IMR-90 (cell line): ENCODE measurements at regions not wholly inside any gene's neighbourhood (a gene's known extent, or its start where the extent isn't known, plus 50 kb on each side); places are given as distances from the start of the nearest gene placed in this dataset.

Source experiments
- ATAC-seq: fragments of 200-7000 bp; cut with Tn5 transposase; 2 replicates; pipeline ENCODE4 v1.9.1; 2020; ENCODE audit warnings: low read depth, mild to moderate bottlenecking, moderate library complexity
- BruUV-seq: library from RNA; stranded (reverse); fragments of 400-500 nt; replicated peaks from 2 replicates; lab custom pipeline; 2021; lab: Mats Ljungman, UMichigan
- CTCF ChIA-PET: fragments of 300-600 bp; formaldehyde crosslinking; extraction: SDS; loops from one replicate; lab custom pipeline; 2021; ENCODE audit warnings: antibody characterized with exemption; lab: Yijun Ruan, JAX
- POLR2A ChIA-PET: fragments of 300-600 bp; sonication (Branson Sonifier 250); formaldehyde crosslinking; loops from one replicate; lab custom pipeline; 2022; ENCODE audit warnings: antibody characterized with exemption; ENCODE audit not compliant: unreplicated experiment; lab: Charles Lee
- DNase-seq: peaks from one replicate; pipeline ENCODE4 v3.0.0; 2013
- H2AFZ ChIP-seq: replicated peaks from 2 replicates; pipeline ENCODE3; 2013; ENCODE audit warnings: low read length, mild to moderate bottlenecking; ENCODE audit not compliant: poor library complexity
- H2AK5ac ChIP-seq: 2 replicates; pipeline ENCODE4 v1.6.1; 2013; ENCODE audit warnings: low read depth, low read length, inconsistent platforms
- H2AK9ac ChIP-seq: replicated peaks from 2 replicates; pipeline ENCODE3; 2013; ENCODE audit warnings: mild to moderate bottlenecking, low read depth, low read length, moderate library complexity; ENCODE audit not compliant: poor library complexity
- H2BK120ac ChIP-seq: 2 replicates; pipeline ENCODE4 v1.6.1; 2013; ENCODE audit warnings: low read depth, low read length, inconsistent platforms
- H2BK15ac ChIP-seq: 3 replicates; pipeline ENCODE4 v1.6.1; 2013; ENCODE audit warnings: low read depth, low read length, inconsistent platforms
- H2BK20ac ChIP-seq: 2 replicates; pipeline ENCODE4 v1.6.1; 2013; ENCODE audit warnings: low read depth, mild to moderate bottlenecking, inconsistent platforms, low read length, moderate library complexity
- H2BK5ac ChIP-seq: 2 replicates; pipeline ENCODE4 v1.6.1; 2013; ENCODE audit warnings: mild to moderate bottlenecking, low read depth, low read length, inconsistent platforms; ENCODE audit not compliant: poor library complexity, severe bottlenecking
- H3K14ac ChIP-seq: replicated peaks from 2 replicates; pipeline ENCODE4 v1.6.1; 2013; ENCODE audit warnings: low read depth, low read length, inconsistent platforms
- H3K18ac ChIP-seq: 2 replicates; pipeline ENCODE4 v1.6.1; 2013; ENCODE audit warnings: low read depth, low read length, control low read depth
- H3K23ac ChIP-seq: 2 replicates; pipeline ENCODE4 v1.6.1; 2013; ENCODE audit warnings: low read depth, low read length, inconsistent platforms
- H3K27ac ChIP-seq: 2 replicates; pipeline ENCODE4 v1.5.1; 2013; ENCODE audit warnings: mild to moderate bottlenecking, control low read depth, low read length; ENCODE audit not compliant: insufficient read depth
- H3K27me3 ChIP-seq: 2 replicates; pipeline ENCODE4 v1.6.1; 2013; ENCODE audit warnings: low read length; ENCODE audit not compliant: control insufficient read depth, insufficient read depth
- H3K36me3 ChIP-seq: 2 replicates; pipeline ENCODE4 v1.6.1; 2013; ENCODE audit warnings: low read length, mixed read lengths; ENCODE audit not compliant: control insufficient read depth, insufficient read depth
- H3K4ac ChIP-seq: 2 replicates; pipeline ENCODE4 v1.6.1; 2013; ENCODE audit warnings: low read depth, low read length, inconsistent platforms
- H3K4me1 ChIP-seq: 2 replicates; pipeline ENCODE4 v1.6.1; 2013; ENCODE audit warnings: low read length, mixed read lengths; ENCODE audit not compliant: control insufficient read depth, insufficient read depth
- H3K4me2 ChIP-seq: 2 replicates; pipeline ENCODE4 v1.6.1; 2013; ENCODE audit warnings: low read depth, mild to moderate bottlenecking, control low read depth, low read length, moderate library complexity
- H3K4me3 ChIP-seq: 2 replicates; pipeline ENCODE4 v1.5.1; 2013; ENCODE audit warnings: low read depth, mild to moderate bottlenecking, control low read depth, low read length, moderate library complexity; ENCODE audit not compliant: insufficient read depth
- H3K56ac ChIP-seq: 2 replicates; pipeline ENCODE4 v1.6.1; 2013; ENCODE audit warnings: low read length, inconsistent platforms; ENCODE audit not compliant: insufficient read depth; ENCODE audit errors: extremely low read depth
- H3K79me1 ChIP-seq, 2 experiments: 2 replicates each; pipeline ENCODE4 v1.6.1; 2013; ENCODE audit warnings: low read length in 2 of 2, inconsistent platforms in 1 of 2, low read depth in 1 of 2
- H3K9ac ChIP-seq: 2 replicates; pipeline ENCODE4 v1.6.1; 2013; ENCODE audit warnings: low read depth, low read length, control low read depth
- H3K9me1 ChIP-seq: 2 replicates; pipeline ENCODE4 v1.6.1; 2013; ENCODE audit warnings: low read length, inconsistent platforms; ENCODE audit not compliant: insufficient read depth
- H3K9me3 ChIP-seq: 2 replicates; pipeline ENCODE4 v1.6.1; 2013; ENCODE audit warnings: low read length; ENCODE audit not compliant: control insufficient read depth, insufficient read depth
- H4K20me1 ChIP-seq: 2 replicates; pipeline ENCODE4 v1.6.1; 2013; ENCODE audit warnings: low read length, inconsistent platforms; ENCODE audit not compliant: insufficient read depth
- H4K5ac ChIP-seq: 2 replicates; pipeline ENCODE4 v1.6.1; 2013; ENCODE audit warnings: mild to moderate bottlenecking, low read depth, low read length, control low read depth
- H4K8ac ChIP-seq, 2 experiments: 2 replicates each; pipeline ENCODE4 v1.6.1; 2013; ENCODE audit warnings: low read depth in 2 of 2, low read length in 2 of 2, control low read depth in 1 of 2, inconsistent platforms in 1 of 2
- H4K91ac ChIP-seq: 2 replicates; pipeline ENCODE4 v1.6.1; 2013; ENCODE audit warnings: low read depth, low read length, inconsistent platforms; ENCODE audit not compliant: insufficient read depth
- CEBPB ChIP-seq: IDR thresholded peaks from 2 replicates; pipeline ENCODE4 v1.6.1; 2012; ENCODE audit warnings: low read depth, low read length, improper control_type of control experiment
- CHD1 ChIP-seq: IDR thresholded peaks from 2 replicates; pipeline ENCODE4 v1.6.1; 2012; ENCODE audit warnings: low read depth, low read length, improper control_type of control experiment
- MAFK ChIP-seq: IDR thresholded peaks from 2 replicates; pipeline ENCODE4 v1.6.1; 2012; ENCODE audit warnings: low read depth, low read length, improper control_type of control experiment
- MAZ ChIP-seq: IDR thresholded peaks from 2 replicates; pipeline ENCODE4 v1.6.1; 2012; ENCODE audit warnings: low read depth, mild to moderate bottlenecking, low read length, improper control_type of control experiment, moderate library complexity, borderline replicate concordance
- RAD21 ChIP-seq: IDR thresholded peaks from 2 replicates; pipeline ENCODE4 v1.6.1; 2012; ENCODE audit warnings: low read length, improper control_type of control experiment
- RFX5 ChIP-seq: IDR thresholded peaks from 2 replicates; pipeline ENCODE4 v1.8.0; 2012; ENCODE audit warnings: low read depth, mild to moderate bottlenecking, low read length, moderate library complexity
- SMC3 ChIP-seq: fragments of 150-350 bp; IDR thresholded peaks from 2 replicates; pipeline ENCODE4 v1.6.1; 2016; ENCODE audit warnings: low read depth, mild to moderate bottlenecking, antibody characterized with exemption, low read length, moderate library complexity
- WGBS, 2 experiments: methylation state at CpG; one replicate each; pipeline versions ENCODE4 v1.1.5 to v1.1.7; 2013; ENCODE audit warnings: missing lambda C conversion rate in 2 of 2; ENCODE audit not compliant: insufficient read length in 1 of 2; ENCODE audit errors: extremely low coverage in 2 of 2; 5-methylcytosine and 5-hydroxymethylcytosine counted together
- dilution Hi-C: fragments of 300-500 bp; cut with HindIII; formaldehyde crosslinking; loops from one replicate; pipeline ENCODE4 v1.14.3; 2018; ENCODE audit warnings: low sequenced_read_pairs; ENCODE audit not compliant: unreplicated experiment
- in situ Hi-C: fragments of 300-500 bp; cut with MboI; formaldehyde crosslinking; loops from 3 replicates; pipeline ENCODE4 v1.14.3; 2019; ENCODE audit warnings: low sequenced_read_pairs, inconsistent platforms, mixed read lengths
- intact Hi-C: fragments of 100-400 bp; cut with micrococcal nuclease; formaldehyde crosslinking; loops from 2 replicates; pipeline ENCODE4 v1.10.0; 2022
- TF ChIP-seq, protein P1 (sequence below): conservative IDR thresholded peaks from 2 replicates; pipeline ENCODE4 v1.5.1; 2012; ENCODE audit warnings: mild to moderate bottlenecking, low read depth, low read length, improper control_type of control experiment

DNA sequence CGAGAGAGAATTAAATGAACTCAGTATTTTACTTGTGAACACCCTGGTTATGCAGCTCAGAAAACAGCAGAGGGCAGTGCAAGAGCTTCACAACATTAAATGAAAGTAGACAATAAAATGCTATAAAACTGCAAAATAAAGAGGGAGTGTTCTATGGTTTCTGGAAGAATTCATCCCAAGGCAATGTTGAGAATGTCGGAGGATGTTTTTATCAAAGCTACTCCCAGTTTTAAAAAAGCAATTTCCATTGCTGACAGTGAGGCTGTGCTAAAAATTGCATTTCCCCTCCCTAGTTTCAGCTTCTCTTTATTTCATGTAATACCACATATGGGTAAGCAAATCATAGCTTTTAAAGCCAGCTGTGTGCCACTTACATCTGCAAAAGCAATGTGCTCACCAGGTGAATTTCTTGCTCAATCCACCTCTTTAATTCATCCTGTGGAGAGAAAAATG is 296.8 kb downstream of the RAB38 start:
- H3K4me1 ChIP-seq: no peaks in the 10 kb centered on the region
- H3K4me3 ChIP-seq: no peak overlapping the region
- H4K8ac ChIP-seq: no peak overlapping the region
- POLR2A ChIA-PET: interaction anchor here (0.6 kb wide), 1 partner anchor 209 kb away, joined by 3 read pairs; no protein-coding TSS in a partner anchor
- H2BK5ac ChIP-seq: no peak overlapping the region
- no peak overlapping the region for H3K9ac ChIP-seq
- H3K9me3 ChIP-seq: no peaks in the 10 kb centered on the region
- no peak overlapping the region for H3K56ac ChIP-seq
- H4K20me1 ChIP-seq: no peaks in the 10 kb centered on the region
- H3K36me3 ChIP-seq: no peaks in the 10 kb centered on the region
- peak overlapping the region; percentile 54; the same call in 1 of the 2 replicates for H3K4me2 ChIP-seq
- no peak overlapping the region for H3K14ac ChIP-seq
- no peak overlapping the region for H3K18ac ChIP-seq
- CTCF ChIA-PET: interaction anchor here (0.6 to 2.6 kb wide), 10 partner anchors 11 to 944 kb away, joined by 3 to 7 read pairs (median 4); no protein-coding TSS in a partner anchor
- no peak overlapping the region for H4K91ac ChIP-seq
- no TSS peak for BruUV-seq
- H3K79me1 ChIP-seq: no peaks in the 10 kb centered on the region
- no peak overlapping the region for H3K23ac ChIP-seq
- H4K5ac ChIP-seq: no peak overlapping the region
- H2BK15ac ChIP-seq: no peak overlapping the region
- no peak overlapping the region for H2AK9ac ChIP-seq
- no peaks in the 10 kb centered on the region; the same call in 1 of the 2 replicates for H3K9me1 ChIP-seq
- no peak overlapping the region for H2AFZ ChIP-seq
- intact Hi-C loops: loop anchor here (1.0 to 10.0 kb wide), 4 partner anchors 414 to 1009 kb away; no protein-coding TSS in a partner anchor
- no peak overlapping the region for H3K4ac ChIP-seq
- H2BK120ac ChIP-seq: no peak overlapping the region
- H2AK5ac ChIP-seq: no peak overlapping the region
- peak; percentile 57 for DNase-seq
- H2BK20ac ChIP-seq: no peak overlapping the region
- ATAC-seq: peak; percentile 72
- dilution Hi-C loops: no loop called here
- no peaks in the 10 kb centered on the region for H3K27me3 ChIP-seq
- no peak for TF ChIP-seq MAZ
- no peak for TF ChIP-seq RFX5
- no peak for TF ChIP-seq MAFK
- peak; percentile 51 for TF ChIP-seq SMC3
- TF ChIP-seq, protein P1, sequence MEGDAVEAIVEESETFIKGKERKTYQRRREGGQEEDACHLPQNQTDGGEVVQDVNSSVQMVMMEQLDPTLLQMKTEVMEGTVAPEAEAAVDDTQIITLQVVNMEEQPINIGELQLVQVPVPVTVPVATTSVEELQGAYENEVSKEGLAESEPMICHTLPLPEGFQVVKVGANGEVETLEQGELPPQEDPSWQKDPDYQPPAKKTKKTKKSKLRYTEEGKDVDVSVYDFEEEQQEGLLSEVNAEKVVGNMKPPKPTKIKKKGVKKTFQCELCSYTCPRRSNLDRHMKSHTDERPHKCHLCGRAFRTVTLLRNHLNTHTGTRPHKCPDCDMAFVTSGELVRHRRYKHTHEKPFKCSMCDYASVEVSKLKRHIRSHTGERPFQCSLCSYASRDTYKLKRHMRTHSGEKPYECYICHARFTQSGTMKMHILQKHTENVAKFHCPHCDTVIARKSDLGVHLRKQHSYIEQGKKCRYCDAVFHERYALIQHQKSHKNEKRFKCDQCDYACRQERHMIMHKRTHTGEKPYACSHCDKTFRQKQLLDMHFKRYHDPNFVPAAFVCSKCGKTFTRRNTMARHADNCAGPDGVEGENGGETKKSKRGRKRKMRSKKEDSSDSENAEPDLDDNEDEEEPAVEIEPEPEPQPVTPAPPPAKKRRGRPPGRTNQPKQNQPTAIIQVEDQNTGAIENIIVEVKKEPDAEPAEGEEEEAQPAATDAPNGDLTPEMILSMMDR: peak; percentile 58
- no peak for TF ChIP-seq CHD1
- peak; percentile 57 for TF ChIP-seq RAD21
- TF ChIP-seq CEBPB: no peak
- in situ Hi-C loops: no loop called here
- H3K27ac ChIP-seq: no peak overlapping the region
- no CpG with 5 or more reads among the region's 2 CpGs for WGBS, 2 experiments
